IPS-18a (cell line): ENCODE measurements at regions not wholly inside any gene's neighbourhood (a gene's known extent, or its start where the extent isn't known, plus 50 kb on each side); places are given as distances from the start of the nearest gene placed in this dataset.

ENCODE experiments used
- H3K27ac ChIP-seq: one replicate; pipeline ENCODE4 v1.5.1; 2013; ENCODE audit warnings: low read length
- H3K27me3 ChIP-seq: one replicate; pipeline ENCODE4 v1.6.1; 2013; ENCODE audit warnings: mild to moderate bottlenecking, low read length; ENCODE audit not compliant: control insufficient read depth, insufficient read depth
- H3K36me3 ChIP-seq: one replicate; pipeline ENCODE4 v1.6.1; 2013; ENCODE audit warnings: low read depth, low read length; ENCODE audit not compliant: control insufficient read depth
- H3K4me1 ChIP-seq: one replicate; pipeline ENCODE4 v1.6.1; 2013; ENCODE audit warnings: low read depth, low read length; ENCODE audit not compliant: control insufficient read depth
- H3K4me3 ChIP-seq: one replicate; pipeline ENCODE4 v1.5.1; 2013; ENCODE audit warnings: low read length
- H3K9ac ChIP-seq: one replicate; pipeline ENCODE4 v1.6.1; 2013; ENCODE audit warnings: mild to moderate bottlenecking, low read length, moderate library complexity
- H3K9me3 ChIP-seq: one replicate; pipeline ENCODE4 v1.6.1; 2013; ENCODE audit warnings: low read depth, low read length; ENCODE audit not compliant: control insufficient read depth

- no peaks in the 10 kb centered on the region for H3K27me3 ChIP-seq
- H3K27ac ChIP-seq, result no peak overlapping the region
- H3K36me3 ChIP-seq, result no peaks in the 10 kb centered on the region
- H3K9me3 ChIP-seq, result no peaks in the 10 kb centered on the region
- H3K4me3 ChIP-seq, result no peak overlapping the region
- no peaks in the 10 kb centered on the region for H3K4me1 ChIP-seq
- no peak overlapping the region for H3K9ac ChIP-seq
Measured at GRCh38 chr6:2550247-2550646, 200.5 kb downstream of the MYLK4 start.

- Histone ChIP-seq H3K9me3 (no peaks in the 10 kb centered on the region), H3K36me3 (no peaks in the 10 kb centered on the region)
Measured at GRCh38 chr6:2549834-2550233, 200.9 kb downstream of the MYLK4 start.

GRCh38 chr6:2547355-2547754 is 203.4 kb downstream of the MYLK4 start:
- Histone ChIP-seq H3K9me3 (no peaks in the 10 kb centered on the region), H3K9ac (no peak overlapping the region), H3K36me3 (no peaks in the 10 kb centered on the region), H3K4me3 (no peak overlapping the region), H3K27ac (no peak overlapping the region), H3K4me1 (no peaks in the 10 kb centered on the region), H3K27me3 (no peaks in the 10 kb centered on the region)

More at GRCh38 chr6:2549834-2550233, 200.9 kb downstream of the MYLK4 start:
- no peak overlapping the region for H3K4me3 ChIP-seq
- H3K9ac ChIP-seq, result no peak overlapping the region
- no peaks in the 10 kb centered on the region for H3K4me1 ChIP-seq
- H3K27me3 ChIP-seq, result no peaks in the 10 kb centered on the region
- H3K27ac ChIP-seq, result no peak overlapping the region

GRCh38 chr6:2546901-2547300 is 203.8 kb downstream of the MYLK4 start:
- no peak overlapping the region for H3K27ac ChIP-seq
- H3K4me3 ChIP-seq, result no peak overlapping the region
- no peaks in the 10 kb centered on the region for H3K9me3 ChIP-seq
- H3K9ac ChIP-seq, result no peak overlapping the region
- no peaks in the 10 kb centered on the region for H3K36me3 ChIP-seq
- H3K27me3 ChIP-seq, result no peaks in the 10 kb centered on the region
- no peaks in the 10 kb centered on the region for H3K4me1 ChIP-seq

GRCh38 chr6:2545383-2546038 is 205.2 kb downstream of the MYLK4 start:
- H3K27me3 ChIP-seq, result no peaks in the 10 kb centered on the region
- no peak overlapping the region for H3K27ac ChIP-seq
- no peaks in the 10 kb centered on the region for H3K9me3 ChIP-seq
- H3K9ac ChIP-seq, result no peak overlapping the region
- H3K4me3 ChIP-seq, result no peak overlapping the region
- no peaks in the 10 kb centered on the region for H3K36me3 ChIP-seq
- H3K4me1 ChIP-seq, result no peaks in the 10 kb centered on the region

- Histone ChIP-seq H3K27me3 (no peaks in the 10 kb centered on the region), H3K36me3 (no peaks in the 10 kb centered on the region), H3K9ac (no peak overlapping the region), H3K4me3 (no peak overlapping the region), H3K4me1 (no peaks in the 10 kb centered on the region), H3K27ac (no peak overlapping the region), H3K9me3 (no peaks in the 10 kb centered on the region)
Measured at GRCh38 chr6:2543321-2543720, 207.4 kb downstream of the MYLK4 start.

GRCh38 chr6:2542858-2543218 is 207.9 kb downstream of the MYLK4 start:
- H3K9ac ChIP-seq, result no peak overlapping the region
- H3K4me1 ChIP-seq, result no peaks in the 10 kb centered on the region
- H3K27ac ChIP-seq, result no peak overlapping the region
- no peaks in the 10 kb centered on the region for H3K36me3 ChIP-seq
- no peaks in the 10 kb centered on the region for H3K9me3 ChIP-seq
- no peak overlapping the region for H3K4me3 ChIP-seq
- H3K27me3 ChIP-seq, result no peaks in the 10 kb centered on the region

- Histone ChIP-seq H3K4me3 (no peak overlapping the region), H3K36me3 (no peaks in the 10 kb centered on the region), H3K27me3 (no peaks in the 10 kb centered on the region), H3K4me1 (no peaks in the 10 kb centered on the region), H3K27ac (no peak overlapping the region), H3K9me3 (no peaks in the 10 kb centered on the region), H3K9ac (no peak overlapping the region)
Measured at GRCh38 chr6:2542101-2542857, 208.4 kb downstream of the MYLK4 start.

- H3K27ac ChIP-seq, result no peak overlapping the region
- H3K9ac ChIP-seq, result no peak overlapping the region
- no peaks in the 10 kb centered on the region for H3K9me3 ChIP-seq
- no peaks in the 10 kb centered on the region for H3K36me3 ChIP-seq
- H3K27me3 ChIP-seq, result no peaks in the 10 kb centered on the region
- H3K4me3 ChIP-seq, result no peak overlapping the region
- no peaks in the 10 kb centered on the region for H3K4me1 ChIP-seq
Measured at GRCh38 chr6:2536451-2536850, 214.3 kb downstream of the MYLK4 start.

- H3K4me3 ChIP-seq, result no peak overlapping the region
- H3K36me3 ChIP-seq, result no peaks in the 10 kb centered on the region
- H3K4me1 ChIP-seq, result no peaks in the 10 kb centered on the region
- no peaks in the 10 kb centered on the region for H3K9me3 ChIP-seq
- no peak overlapping the region for H3K9ac ChIP-seq
- H3K27me3 ChIP-seq, result no peaks in the 10 kb centered on the region
- no peak overlapping the region for H3K27ac ChIP-seq
Measured at GRCh38 chr6:2535506-2535905, 215.2 kb downstream of the MYLK4 start.

- Histone ChIP-seq H3K27me3 (no peaks in the 10 kb centered on the region), H3K9me3 (no peaks in the 10 kb centered on the region), H3K36me3 (no peaks in the 10 kb centered on the region), H3K27ac (no peak overlapping the region), H3K4me1 (no peaks in the 10 kb centered on the region), H3K4me3 (no peak overlapping the region), H3K9ac (no peak overlapping the region)
Measured at GRCh38 chr6:2534406-2535042, 216.2 kb downstream of the MYLK4 start.
